ENCODE measurements at regions not wholly inside any gene's neighbourhood (a gene's known extent, or its start where the extent isn't known, plus 50 kb on each side); places are given as distances from the start of the nearest gene placed in this dataset.

DNA sequence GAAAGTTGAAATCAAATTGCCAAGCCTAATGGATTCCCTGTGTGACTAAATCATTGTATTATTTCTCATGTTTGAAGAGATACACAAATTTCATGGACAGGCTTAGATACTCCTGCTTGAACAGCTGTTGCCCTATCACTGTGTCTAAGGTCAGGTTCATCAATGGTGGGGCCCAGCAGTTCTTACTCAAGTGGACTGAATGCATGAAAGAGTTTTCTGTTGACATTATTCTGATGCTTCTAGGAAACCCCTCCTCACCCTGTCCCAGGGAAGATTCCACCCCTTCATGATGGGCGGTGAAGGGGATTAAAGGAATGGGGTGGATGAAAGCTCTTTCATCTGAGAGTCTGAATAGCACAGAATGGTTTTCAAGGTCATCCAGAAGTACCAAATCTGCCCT is 148.8 kb downstream of the INO80D start:
- no peak overlapping the region for H3K27ac ChIP-seq (ENCODE audit: low read depth, low read length)
- no peaks in the 10 kb centered on the region for H3K9me3 ChIP-seq (ENCODE audit: control insufficient read depth, insufficient read depth, low read length)
- CTCF ChIA-PET = interaction anchor here (1.6 to 4.1 kb wide), 2 partner anchors 11 kb away, joined by 8 to 33 read pairs; no protein-coding TSS in a partner anchor
- DNase-seq (ENCODE audit: low read depth, low spot score) = no peak
- TF ChIP-seq, protein P1, sequence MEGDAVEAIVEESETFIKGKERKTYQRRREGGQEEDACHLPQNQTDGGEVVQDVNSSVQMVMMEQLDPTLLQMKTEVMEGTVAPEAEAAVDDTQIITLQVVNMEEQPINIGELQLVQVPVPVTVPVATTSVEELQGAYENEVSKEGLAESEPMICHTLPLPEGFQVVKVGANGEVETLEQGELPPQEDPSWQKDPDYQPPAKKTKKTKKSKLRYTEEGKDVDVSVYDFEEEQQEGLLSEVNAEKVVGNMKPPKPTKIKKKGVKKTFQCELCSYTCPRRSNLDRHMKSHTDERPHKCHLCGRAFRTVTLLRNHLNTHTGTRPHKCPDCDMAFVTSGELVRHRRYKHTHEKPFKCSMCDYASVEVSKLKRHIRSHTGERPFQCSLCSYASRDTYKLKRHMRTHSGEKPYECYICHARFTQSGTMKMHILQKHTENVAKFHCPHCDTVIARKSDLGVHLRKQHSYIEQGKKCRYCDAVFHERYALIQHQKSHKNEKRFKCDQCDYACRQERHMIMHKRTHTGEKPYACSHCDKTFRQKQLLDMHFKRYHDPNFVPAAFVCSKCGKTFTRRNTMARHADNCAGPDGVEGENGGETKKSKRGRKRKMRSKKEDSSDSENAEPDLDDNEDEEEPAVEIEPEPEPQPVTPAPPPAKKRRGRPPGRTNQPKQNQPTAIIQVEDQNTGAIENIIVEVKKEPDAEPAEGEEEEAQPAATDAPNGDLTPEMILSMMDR (IDR thresholded peaks at IDR 0.05; ENCODE audit: low read depth, low read length) = no peak
- POLR2A ChIA-PET = no interaction called here
- peaks cover 3% of the 10 kb centered on the region for H3K27me3 ChIP-seq (ENCODE audit: control insufficient read depth, insufficient read depth, low read length)
- no peak overlapping the region for H3K4me3 ChIP-seq (ENCODE audit: low read depth, low read length)

DNA sequence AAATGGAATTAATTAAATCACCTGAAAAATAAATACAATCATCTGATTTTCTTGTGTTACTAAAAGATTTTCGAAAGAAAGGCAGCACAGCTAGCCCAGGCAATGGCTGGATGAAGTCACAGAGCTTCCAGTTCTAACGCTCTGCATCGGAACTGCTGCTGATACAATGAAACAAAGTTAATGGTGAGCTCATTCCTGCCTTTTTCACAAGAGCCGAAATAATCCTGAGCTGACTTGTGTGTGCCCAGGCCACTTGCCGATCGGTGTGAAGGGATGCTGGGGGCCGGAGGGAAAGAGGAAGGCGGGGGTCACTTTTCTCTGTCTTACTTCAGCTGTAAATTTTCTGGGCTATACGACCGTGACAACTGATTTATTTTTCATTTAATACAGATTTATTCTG is 149.5 kb downstream of the INO80D start:
- DNase-seq (ENCODE audit: low read depth, low spot score) = no peak
- POLR2A ChIA-PET = interaction anchor here (0.6 kb wide), 1 partner anchor 107 kb away, joined by 3 read pairs; no protein-coding TSS in a partner anchor
- Histone ChIP-seq H3K9me3 (ENCODE audit: control insufficient read depth, insufficient read depth, low read length) (no peaks in the 10 kb centered on the region), H3K4me3 (ENCODE audit: low read depth, low read length) (no peak overlapping the region), H3K27ac (ENCODE audit: low read depth, low read length) (no peak overlapping the region), H3K27me3 (ENCODE audit: control insufficient read depth, insufficient read depth, low read length) (peaks cover 3% of the 10 kb centered on the region)
- TF ChIP-seq, protein P1 (IDR thresholded peaks at IDR 0.05; ENCODE audit: low read depth, low read length) = no peak
- CTCF ChIA-PET = interaction anchor here (0.6 to 4.1 kb wide), 5 partner anchors 10 to 444 kb away, joined by 3 to 33 read pairs (median 5); no protein-coding TSS in a partner anchor

DNA sequence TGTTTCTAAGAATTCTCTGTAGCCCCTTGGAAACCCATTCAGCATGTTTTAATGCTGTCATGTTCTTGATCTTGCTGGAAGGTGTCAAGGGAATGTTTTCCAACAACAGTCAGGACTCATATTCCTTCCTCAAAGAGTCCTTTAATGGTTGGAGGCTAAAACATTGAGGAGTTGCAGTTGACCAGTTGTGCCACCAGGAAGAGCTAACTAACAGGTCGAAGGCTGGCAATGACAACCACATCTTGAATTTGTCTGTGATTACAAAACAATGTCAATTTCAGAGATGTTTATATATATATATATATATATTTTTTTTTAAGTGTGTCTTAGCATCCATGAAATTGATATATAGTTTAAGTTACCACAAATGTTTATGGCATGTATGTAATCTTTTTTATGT is 151.5 kb downstream of the INO80D start:
- TF ChIP-seq, protein P1 (IDR thresholded peaks at IDR 0.05; ENCODE audit: low read depth, low read length) = peak; percentile 31; the same call in 1 of the 2 replicates
- no peak overlapping the region for H3K4me3 ChIP-seq (ENCODE audit: low read depth, low read length)
- ChIA-PET CTCF (interaction anchor here (1.4 to 4.1 kb wide), 3 partner anchors 8 to 22 kb away, joined by 4 to 33 read pairs (median 8); no protein-coding TSS in a partner anchor), POLR2A (no interaction called here)
- peaks cover 3% of the 10 kb centered on the region for H3K27me3 ChIP-seq (ENCODE audit: control insufficient read depth, insufficient read depth, low read length)
- H3K27ac ChIP-seq (ENCODE audit: low read depth, low read length) = no peak overlapping the region
- H3K9me3 ChIP-seq (ENCODE audit: control insufficient read depth, insufficient read depth, low read length) = no peaks in the 10 kb centered on the region
- DNase-seq (ENCODE audit: low read depth, low spot score) = no peak

DNA sequence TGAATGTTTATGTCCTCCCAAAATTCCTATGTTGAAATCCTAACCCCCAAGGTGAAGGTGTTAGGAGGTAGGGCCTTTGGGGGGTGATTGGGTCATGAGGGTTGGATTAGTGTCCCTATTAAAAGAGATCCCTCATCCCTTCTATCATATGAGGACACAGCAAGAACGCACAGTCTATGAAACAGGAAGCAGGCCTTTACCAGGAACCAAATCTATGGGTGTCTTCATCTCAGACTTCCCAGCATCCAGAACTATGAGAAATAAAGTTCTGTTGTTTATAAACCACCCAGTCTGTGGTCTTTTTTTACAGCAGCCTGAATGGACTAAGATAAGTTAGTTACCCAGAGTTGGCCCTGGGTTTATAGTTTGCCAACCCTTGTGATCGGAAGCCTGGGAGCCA is 153.1 kb downstream of the INO80D start:
- Histone ChIP-seq H3K27ac (ENCODE audit: low read depth, low read length) (no peak overlapping the region), H3K27me3 (ENCODE audit: control insufficient read depth, insufficient read depth, low read length) (peaks cover 10% of the 10 kb centered on the region), H3K9me3 (ENCODE audit: control insufficient read depth, insufficient read depth, low read length) (no peaks in the 10 kb centered on the region), H3K4me3 (ENCODE audit: low read depth, low read length) (no peak overlapping the region)
- ChIA-PET CTCF (no interaction called here), POLR2A (no interaction called here)
- DNase-seq (ENCODE audit: low read depth, low spot score) = no peak
- TF ChIP-seq, protein P1 (IDR thresholded peaks at IDR 0.05; ENCODE audit: low read depth, low read length) = no peak

DNA sequence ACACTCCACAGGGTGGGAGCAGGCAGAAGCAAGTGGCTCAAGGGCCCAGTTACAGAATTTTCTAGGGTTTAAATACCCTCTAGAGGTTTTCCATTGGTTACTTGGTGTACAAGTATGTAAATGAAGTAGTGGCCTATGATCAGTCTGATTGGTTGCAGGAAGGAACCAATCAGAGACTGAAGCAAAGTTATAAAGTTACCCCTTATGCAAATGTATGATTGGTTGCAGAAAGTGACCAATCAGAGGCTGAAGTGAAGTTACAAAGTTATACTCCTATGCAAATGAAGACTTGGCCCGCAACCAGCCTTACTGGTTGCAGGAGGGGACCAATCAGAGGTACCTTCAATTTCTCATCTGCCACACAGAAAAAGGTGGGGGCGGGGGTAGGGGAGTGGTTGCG is 154.6 kb downstream of the INO80D start:
- Histone ChIP-seq H3K27ac (ENCODE audit: low read depth, low read length) (no peak overlapping the region), H3K9me3 (ENCODE audit: control insufficient read depth, insufficient read depth, low read length) (no peaks in the 10 kb centered on the region), H3K4me3 (ENCODE audit: low read depth, low read length) (no peak overlapping the region), H3K27me3 (ENCODE audit: control insufficient read depth, insufficient read depth, low read length) (peaks cover 13% of the 10 kb centered on the region)
- ChIA-PET CTCF (interaction anchor here (1.3 to 2.6 kb wide), 2 partner anchors 11 to 17 kb away, joined by 3 to 23 read pairs; no protein-coding TSS in a partner anchor), POLR2A (no interaction called here)
- TF ChIP-seq, protein P1 (IDR thresholded peaks at IDR 0.05; ENCODE audit: low read depth, low read length) = no peak
- DNase-seq (ENCODE audit: low read depth, low spot score) = no peak
